K562 (cell line): ENCODE measurements at regions not wholly inside any gene's neighbourhood (a gene's known extent, or its start where the extent isn't known, plus 50 kb on each side); places are given as distances from the start of the nearest gene placed in this dataset.

Source experiments
- BRCA1 ChIP-seq, 2 experiments: fragments of 450-650 bp in 1 of 2; sonication (generic) in 1 of 2; formaldehyde crosslinking in 1 of 2; IDR thresholded peaks; 2 replicates each; pipeline versions ENCODE4 v1.5.0 to v1.6.1; 2017 to 2020; ENCODE audit warnings: mild to moderate bottlenecking in 1 of 2, missing genetic modification reagents in 1 of 2
- CREM ChIP-seq: IDR thresholded peaks from 2 replicates; pipeline ENCODE4 v1.6.1; 2014; ENCODE audit warnings: antibody characterized with exemption, low read depth
- CTCF ChIP-seq, 3 experiments: IDR thresholded peaks in 2 of 3; conservative IDR thresholded peaks in 1 of 3; 2 replicates each; pipeline ENCODE4 v1.5.1; 2011 to 2012; ENCODE audit warnings: low read length in 3 of 3, mild to moderate bottlenecking in 3 of 3, control low read depth in 2 of 3, improper control_type of control experiment in 1 of 3, inconsistent platforms in 1 of 3, low read depth in 1 of 3, mixed read lengths in 1 of 3, moderate library complexity in 1 of 3; ENCODE audit not compliant: insufficient read depth in 2 of 3
- EZH2 ChIP-seq: IDR thresholded peaks from 2 replicates; pipeline ENCODE4 v1.6.1; 2012; ENCODE audit warnings: low read depth, mild to moderate bottlenecking, inconsistent platforms, low read length, borderline replicate concordance
- FOXA1 ChIP-seq: fragments of 450-650 bp; IDR thresholded peaks from 2 replicates; pipeline ENCODE4 v1.6.1; 2016; ENCODE audit warnings: mild to moderate bottlenecking, borderline replicate concordance
- FOXP4 ChIP-seq: sonication (generic); formaldehyde crosslinking; IDR thresholded peaks from 2 replicates; pipeline ENCODE4 v1.8.0; 2022; ENCODE audit warnings: mild to moderate bottlenecking, missing genetic modification reagents, borderline replicate concordance
- SRSF1 ChIP-seq: fragments of 200-400 bp; formaldehyde crosslinking; IDR thresholded peaks from 2 replicates; pipeline ENCODE4 v1.6.1; 2017; ENCODE audit warnings: mild to moderate bottlenecking, low read depth, low read length, moderate library complexity
- TARDBP ChIP-seq: fragments of 450-650 bp; IDR thresholded peaks from 2 replicates; pipeline ENCODE4 v1.6.1; 2016
- TBP ChIP-seq: optimal IDR thresholded peaks from 2 replicates; pipeline ENCODE3; 2011; ENCODE audit warnings: low read depth, low read length, improper control_type of control experiment
- ZNF407 ChIP-seq: fragments of 450-650 bp; IDR thresholded peaks from 2 replicates; pipeline ENCODE4 v1.6.1; 2016; ENCODE audit warnings: low read depth
- TF ChIP-seq, protein P1 (sequence below): sonication (generic); formaldehyde crosslinking; IDR thresholded peaks from 2 replicates; pipeline ENCODE4 v1.9.0; 2022; ENCODE audit warnings: mild to moderate bottlenecking, missing genetic modification reagents

DNA sequence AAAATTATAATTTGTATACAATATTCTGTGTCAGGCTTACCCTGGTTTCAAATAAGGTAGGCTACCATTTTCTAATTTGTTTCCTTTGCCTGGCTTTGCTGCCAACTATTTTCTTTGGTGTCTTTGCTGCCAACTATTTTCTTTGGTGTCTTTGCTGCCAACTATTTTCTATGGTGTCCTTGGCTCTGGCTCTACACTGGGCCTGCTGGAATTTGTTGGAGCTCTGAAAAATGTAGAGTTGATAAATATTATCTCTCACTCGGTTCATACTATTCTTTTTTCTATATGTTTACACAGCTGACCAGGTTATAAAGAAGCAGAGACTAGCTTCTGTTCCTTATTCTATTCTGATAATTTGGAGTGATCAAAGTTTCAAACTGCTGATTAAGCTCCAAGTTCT, 768.0 kb upstream of the PHF14 start:
- TF ChIP-seq CTCF (IDR thresholded peaks at IDR 0.05 in 2 of 3, conservative IDR thresholded peaks at IDR 0.05 in 1 of 3; ENCODE audit: insufficient read depth in 2 of 3, low read depth in 1 of 3, low read length in 3 of 3) (no peak), BRCA1 (IDR thresholded peaks at IDR 0.05) (no peak), BRCA1 (CRISPR knock-in tag; IDR thresholded peaks at IDR 0.05) (no peak), EZH2 (no peak), ZNF407 (no peak), SRSF1 (no peak), TARDBP (no peak), FOXP4 (CRISPR knock-in tag) (no peak), FOXA1 (no peak), TBP (no peak), CREM (no peak)
- TF ChIP-seq, protein P1, sequence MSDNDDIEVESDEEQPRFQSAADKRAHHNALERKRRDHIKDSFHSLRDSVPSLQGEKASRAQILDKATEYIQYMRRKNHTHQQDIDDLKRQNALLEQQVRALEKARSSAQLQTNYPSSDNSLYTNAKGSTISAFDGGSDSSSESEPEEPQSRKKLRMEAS (CRISPR knock-in tag), result no peak
